H1 (cell line): ENCODE measurements at regions not wholly inside any gene's neighbourhood (a gene's known extent, or its start where the extent isn't known, plus 50 kb on each side); places are given as distances from the start of the nearest gene placed in this dataset.

Experiments
- CTCF ChIA-PET: fragments of 300-600 bp; sonication (Branson Sonifier 250); formaldehyde crosslinking; loops from one replicate; lab custom pipeline; 2021; ENCODE audit not compliant: partially characterized antibody; lab: Charles Lee
- POLR2A ChIA-PET: fragments of 300-600 bp; sonication (Branson Sonifier 250); formaldehyde crosslinking; loops from one replicate; lab custom pipeline; 2021; ENCODE audit warnings: inconsistent platforms; ENCODE audit not compliant: partially characterized antibody; lab: Charles Lee
- DNase-seq, 2 experiments: peaks; one replicate each; pipeline versions ENCODE4 v3.0.0 to v3.0.0-alpha.2; 2010 to 2022; ENCODE audit warnings: low spot score in 2 of 2, low read depth in 1 of 2, mixed read lengths in 1 of 2
- FAIRE-seq: peaks from 2 replicates; lab custom pipeline; 2011; peaks lifted over from hg19 to GRCh38; lab: Jason Lieb, UNC
- H2AFZ ChIP-seq: 2 replicates; pipeline ENCODE4 v1.8.1; 2012; ENCODE audit warnings: low read length, inconsistent platforms
- H2AK5ac ChIP-seq: 2 replicates; pipeline ENCODE4 v1.6.1; 2013; ENCODE audit warnings: low read depth, low read length
- H2BK120ac ChIP-seq: replicated peaks from 2 replicates; pipeline ENCODE3; 2013; ENCODE audit warnings: low read depth, low read length, inconsistent platforms
- H2BK12ac ChIP-seq: 2 replicates; pipeline ENCODE4 v1.6.1; 2013; ENCODE audit warnings: low read depth, low read length
- H2BK15ac ChIP-seq: 2 replicates; pipeline ENCODE4 v1.6.1; 2013; ENCODE audit warnings: low read length
- H2BK20ac ChIP-seq: 2 replicates; pipeline ENCODE4 v1.6.1; 2013; ENCODE audit warnings: low read length
- H2BK5ac ChIP-seq: 2 replicates; pipeline ENCODE4 v1.6.1; 2013; ENCODE audit warnings: low read depth, low read length
- H3K14ac ChIP-seq: 2 replicates; pipeline ENCODE4 v1.6.1; 2013; ENCODE audit warnings: inconsistent platforms; ENCODE audit not compliant: insufficient read length
- H3K18ac ChIP-seq: 2 replicates; pipeline ENCODE4 v1.6.1; 2013; ENCODE audit warnings: low read length; ENCODE audit errors: extremely low read depth
- H3K23ac ChIP-seq: 2 replicates; pipeline ENCODE4 v1.6.1; 2013; ENCODE audit warnings: inconsistent platforms; ENCODE audit not compliant: insufficient read length
- H3K23me2 ChIP-seq: 2 replicates; pipeline ENCODE4 v1.6.1; 2013; ENCODE audit warnings: low read depth, low read length
- H3K27ac ChIP-seq: 2 replicates; pipeline ENCODE4 v1.6.1; 2011; ENCODE audit warnings: low read depth, low read length, inconsistent platforms
- H3K27me3 ChIP-seq, 4 experiments: replicated peaks in 1 of 4; 1 replicate in 1 of 4; 2 replicates in 3 of 4; pipeline versions ENCODE4 v1.6.1 to v1.8.1; 2011 to 2013; ENCODE audit warnings: low read length in 3 of 4, mild to moderate bottlenecking in 3 of 4, inconsistent platforms in 2 of 4, mixed read lengths in 2 of 4, moderate library complexity in 1 of 4; ENCODE audit not compliant: control insufficient read depth in 3 of 4, insufficient read depth in 3 of 4; ENCODE audit errors: extremely low read depth in 1 of 4
- H3K36me3 ChIP-seq, 4 experiments: 2 replicates each; pipeline versions ENCODE4 v1.6.1 to v1.8.1; 2011 to 2013; ENCODE audit warnings: mild to moderate bottlenecking in 4 of 4, low read length in 3 of 4, moderate library complexity in 2 of 4, control low read depth in 1 of 4, inconsistent platforms in 1 of 4; ENCODE audit not compliant: insufficient read depth in 4 of 4, control insufficient read depth in 2 of 4
- H3K4ac ChIP-seq: replicated peaks from 2 replicates; pipeline ENCODE3; 2013; ENCODE audit warnings: low read length, low read depth, mixed read lengths, inconsistent platforms; ENCODE audit not compliant: insufficient read length
- H3K4me1 ChIP-seq, 4 experiments: replicated peaks in 1 of 4; 1 replicate in 1 of 4; 2 replicates in 3 of 4; pipeline versions ENCODE4 v1.6.1 to v1.8.1; 2011 to 2013; ENCODE audit warnings: low read length in 3 of 4, inconsistent platforms in 2 of 4, mixed read lengths in 1 of 4; ENCODE audit not compliant: insufficient read depth in 4 of 4, control insufficient read depth in 3 of 4
- H3K4me2 ChIP-seq, 2 experiments: 2 replicates each; pipeline versions ENCODE4 v1.6.1 to v1.8.1; 2011 to 2013; ENCODE audit warnings: low read depth in 2 of 2, low read length in 2 of 2, control low read depth in 1 of 2, inconsistent platforms in 1 of 2, mild to moderate bottlenecking in 1 of 2; ENCODE audit not compliant: insufficient read depth in 1 of 2
- H3K4me3 ChIP-seq, 4 experiments: fragments of 200-600, 300-600 bp in 1 of 4; sonication (generic), shearing (Covaris generic), sonication (Bioruptor Twin) in 1 of 4; 2 replicates each; pipeline versions ENCODE4 v1.5.1 to v1.8.1; 2011 to 2016; ENCODE audit warnings: low read length in 4 of 4, low read depth in 3 of 4, control low read depth in 2 of 4, inconsistent platforms in 2 of 4, mild to moderate bottlenecking in 2 of 4, mixed read lengths in 1 of 4, moderate library complexity in 1 of 4; ENCODE audit not compliant: insufficient read depth in 2 of 4; ENCODE audit errors: extremely low read depth in 1 of 4
- H3K56ac ChIP-seq: replicated peaks from 2 replicates; pipeline ENCODE3; 2013; ENCODE audit warnings: low read depth, mild to moderate bottlenecking, mixed read lengths, low read length, inconsistent platforms; ENCODE audit not compliant: insufficient read length
- H3K79me1 ChIP-seq: 2 replicates; pipeline ENCODE4 v1.6.1; 2013; ENCODE audit warnings: low read depth, low read length, control low read depth
- H3K79me2 ChIP-seq, 2 experiments: 2 replicates each; pipeline versions ENCODE4 v1.6.1 to v1.8.1; 2012 to 2013; ENCODE audit warnings: low read length in 2 of 2, mild to moderate bottlenecking in 2 of 2, inconsistent platforms in 1 of 2; ENCODE audit not compliant: insufficient read depth in 2 of 2, control insufficient read depth in 1 of 2
- H3K9ac ChIP-seq, 4 experiments: replicated peaks in 1 of 4; 1 replicate in 1 of 4; 2 replicates in 3 of 4; pipeline versions ENCODE4 v1.6.1 to v1.8.1; 2011 to 2013; ENCODE audit warnings: low read depth in 3 of 4, low read length in 3 of 4, control low read depth in 2 of 4, mild to moderate bottlenecking in 2 of 4, moderate library complexity in 2 of 4, inconsistent platforms in 1 of 4; ENCODE audit errors: extremely low read depth in 1 of 4
- H3K9me3 ChIP-seq, 2 experiments: 2 replicates each; pipeline versions ENCODE4 v1.6.1 to v1.8.1; 2012 to 2013; ENCODE audit warnings: mild to moderate bottlenecking in 2 of 2, moderate library complexity in 2 of 2, control low read depth in 1 of 2, inconsistent platforms in 1 of 2, low read depth in 1 of 2, low read length in 1 of 2, mixed read lengths in 1 of 2; ENCODE audit not compliant: insufficient read depth in 2 of 2
- H4K20me1 ChIP-seq, 2 experiments: replicated peaks in 1 of 2; 2 replicates each; pipeline versions ENCODE3 to v1.8.1; 2011 to 2013; ENCODE audit warnings: inconsistent platforms in 2 of 2, low read length in 2 of 2, mild to moderate bottlenecking in 1 of 2; ENCODE audit not compliant: insufficient read depth in 2 of 2, control insufficient read depth in 1 of 2
- H4K5ac ChIP-seq: 2 replicates; pipeline ENCODE4 v1.6.1; 2013; ENCODE audit warnings: low read length, low read depth, mixed read lengths, inconsistent platforms; ENCODE audit not compliant: insufficient read length
- H4K8ac ChIP-seq: 2 replicates; pipeline ENCODE4 v1.8.0; 2013; ENCODE audit warnings: mild to moderate bottlenecking, moderate library complexity, low read length, inconsistent platforms; ENCODE audit not compliant: insufficient read depth; ENCODE audit errors: extremely low read depth
- H4K91ac ChIP-seq: replicated peaks from 2 replicates; pipeline ENCODE3; 2013; ENCODE audit warnings: low read length, mixed read lengths, inconsistent platforms; ENCODE audit not compliant: insufficient read length
- MAX ChIP-seq: IDR thresholded peaks from 2 replicates; pipeline ENCODE4 v1.6.1; 2012; ENCODE audit warnings: inconsistent platforms
- USF2 ChIP-seq: IDR thresholded peaks from 2 replicates; pipeline ENCODE4 v1.6.1; 2011; ENCODE audit warnings: low read length, improper control_type of control experiment
- WGBS, 2 experiments: shearing (Covaris generic) in 1 of 2; methylation state at CpG; one replicate each; pipeline versions ENCODE4 v1.1.6 to v1.1.7; 2013 to 2015; ENCODE audit warnings: low lambda C conversion rate in 2 of 2, mixed read lengths in 2 of 2, inconsistent platforms in 1 of 2, low coverage in 1 of 2, missing lambda C conversion rate in 1 of 2; ENCODE audit not compliant: insufficient replicate concordance in 2 of 2, insufficient coverage in 1 of 2, insufficient read length in 1 of 2; ENCODE audit errors: extremely low coverage in 1 of 2, missing lambda C conversion rate in 1 of 2; 5-methylcytosine and 5-hydroxymethylcytosine counted together

- no peak overlapping the region for H3K4me3 ChIP-seq
- no peak overlapping the region for H3K18ac ChIP-seq
- CTCF ChIA-PET, result interaction anchor here (1.1 kb wide), 1 partner anchor 344 kb away, joined by 3 read pairs; no protein-coding TSS in a partner anchor
- H2BK5ac ChIP-seq, result no peak overlapping the region
- H3K27ac ChIP-seq, result no peak overlapping the region
- H3K79me1 ChIP-seq, result no peaks in the 10 kb centered on the region
- no peak overlapping the region for H3K9ac ChIP-seq
- H3K9me3 ChIP-seq, result no peaks in the 10 kb centered on the region
- H2BK120ac ChIP-seq, result no peak overlapping the region
- 61% methylated on average over 4 of the region's 4 CpGs; no CpG with 5 or more reads in 1 of the 2 experiments for WGBS, 2 experiments
- H2AK5ac ChIP-seq, result no peak overlapping the region
- H2BK12ac ChIP-seq, result no peak overlapping the region
- H2BK15ac ChIP-seq, result no peak overlapping the region
- no peak overlapping the region for H3K4ac ChIP-seq
- peak; percentile 23; the same call in 1 of the 2 replicates for TF ChIP-seq MAX
- TF ChIP-seq USF2, result no peak
- H3K14ac ChIP-seq, result no peak overlapping the region
- FAIRE-seq, result peak; percentile 45
- H4K20me1 ChIP-seq, result no peaks in the 10 kb centered on the region
- H3K36me3 ChIP-seq, result no peaks in the 10 kb centered on the region
- no peak overlapping the region for H3K4me2 ChIP-seq
- H2AFZ ChIP-seq, result no peak overlapping the region
- H3K27me3 ChIP-seq, result no peaks in the 10 kb centered on the region
- H4K5ac ChIP-seq, result no peak overlapping the region
- H3K23ac ChIP-seq, result no peak overlapping the region
- no peak overlapping the region for H4K8ac ChIP-seq
- H3K23me2 ChIP-seq, result no peaks in the 10 kb centered on the region
- H3K56ac ChIP-seq, result no peak overlapping the region
- no peaks in the 10 kb centered on the region for H3K79me2 ChIP-seq
- H2BK20ac ChIP-seq, result no peak overlapping the region
- H3K4me1 ChIP-seq, result peaks cover 0 to 4% (median 1%) of the 10 kb centered on the region in 4 experiments; a peak in 3 of 7 replicates
- POLR2A ChIA-PET, result no interaction called here
- no peak for DNase-seq
- H4K91ac ChIP-seq, result no peak overlapping the region
Observed at GRCh38 chr4:23374259-23374658, 515.6 kb downstream of the PPARGC1A start.
